HG03520 (cell line): ENCODE measurements at regions not wholly inside any gene's neighbourhood (a gene's known extent, or its start where the extent isn't known, plus 50 kb on each side); places are given as distances from the start of the nearest gene placed in this dataset.

ENCODE experiments used
- ATAC-seq: cut with Tn5 transposase; IDR thresholded peaks from one replicate; pipeline ENCODE4 v1.9.1; 2021; ENCODE audit warnings: mild to moderate bottlenecking, moderate library complexity; ENCODE audit not compliant: unreplicated experiment

GRCh38 chr6:23957017-23957416 is 169.0 kb upstream of the NRSN1 start:
- ATAC-seq, result no peak

- no peak for ATAC-seq
Observed at GRCh38 chr6:23964865-23965264, 161.2 kb upstream of the NRSN1 start.

GRCh38 chr6:23969344-23969743 is 156.7 kb upstream of the NRSN1 start:
- ATAC-seq, result no peak

- ATAC-seq, result no peak
Observed at GRCh38 chr6:23977706-23978105, 148.3 kb upstream of the NRSN1 start.

GRCh38 chr6:23980965-23981364 is 145.1 kb upstream of the NRSN1 start:
- no peak for ATAC-seq

- ATAC-seq, result no peak
Observed at GRCh38 chr6:23981923-23982322, 144.1 kb upstream of the NRSN1 start.

GRCh38 chr6:23983735-23984134 is 142.3 kb upstream of the NRSN1 start:
- no peak for ATAC-seq

GRCh38 chr6:23985015-23985414 is 141.0 kb upstream of the NRSN1 start:
- no peak for ATAC-seq

GRCh38 chr6:23989885-23990533 is 136.0 kb upstream of the NRSN1 start:
- no peak for ATAC-seq

GRCh38 chr6:23994013-23994412 is 132.0 kb upstream of the NRSN1 start:
- no peak for ATAC-seq

- no peak for ATAC-seq
Observed at GRCh38 chr6:24004062-24004461, 122.0 kb upstream of the NRSN1 start.

- no peak for ATAC-seq
Observed at GRCh38 chr6:24004659-24005058, 121.4 kb upstream of the NRSN1 start.

- no peak for ATAC-seq
Observed at GRCh38 chr6:24006254-24006653, 119.8 kb upstream of the NRSN1 start.

- ATAC-seq, result no peak
Observed at GRCh38 chr6:24009319-24009718, 116.7 kb upstream of the NRSN1 start.

GRCh38 chr6:24010133-24010532 is 115.9 kb upstream of the NRSN1 start:
- ATAC-seq, result no peak

- ATAC-seq, result no peak
Observed at GRCh38 chr6:24016286-24016685, 109.7 kb upstream of the NRSN1 start.

GRCh38 chr6:24016857-24017256 is 109.2 kb upstream of the NRSN1 start:
- ATAC-seq, result no peak

GRCh38 chr6:24019393-24019792 is 106.6 kb upstream of the NRSN1 start:
- ATAC-seq, result no peak

GRCh38 chr6:24019830-24020229 is 106.2 kb upstream of the NRSN1 start:
- no peak for ATAC-seq

GRCh38 chr6:24026050-24026449 is 100.0 kb upstream of the NRSN1 start:
- no peak for ATAC-seq

- no peak for ATAC-seq
Observed at GRCh38 chr6:24031496-24031895, 94.5 kb upstream of the NRSN1 start.

- ATAC-seq, result no peak
Observed at GRCh38 chr6:24032896-24033688, 92.9 kb upstream of the NRSN1 start.

GRCh38 chr6:24043848-24044247 is 82.2 kb upstream of the NRSN1 start:
- no peak for ATAC-seq
